ENCODE measurements at regions not wholly inside any gene's neighbourhood (a gene's known extent, or its start where the extent isn't known, plus 50 kb on each side); places are given as distances from the start of the nearest gene placed in this dataset.

GRCh38 chr2:117760916-117761315, 53.6 kb upstream of the DDX18 start:
- TF ChIP-seq POLR2AphosphoS5 (IDR thresholded peaks at IDR 0.05; ENCODE audit: low read depth, low read length) (no peak), REST (IDR thresholded peaks at IDR 0.05; ENCODE audit: insufficient read depth in 1 of 2, low read depth in 2 of 2, low read length in 2 of 2) (no peak)

All from PFSK-1 (cell line).